NOMO-1 treated with dmso at 0.1 percent for 144 hours (cell line): ENCODE measurements at regions not wholly inside any gene's neighbourhood (a gene's known extent, or its start where the extent isn't known, plus 50 kb on each side); places are given as distances from the start of the nearest gene placed in this dataset.

Experiments used
- DNase-seq: peaks from one replicate; lab custom pipeline; 2025; ENCODE audit not compliant: unreplicated experiment; lab: John Stamatoyannopoulos, UW

DNA sequence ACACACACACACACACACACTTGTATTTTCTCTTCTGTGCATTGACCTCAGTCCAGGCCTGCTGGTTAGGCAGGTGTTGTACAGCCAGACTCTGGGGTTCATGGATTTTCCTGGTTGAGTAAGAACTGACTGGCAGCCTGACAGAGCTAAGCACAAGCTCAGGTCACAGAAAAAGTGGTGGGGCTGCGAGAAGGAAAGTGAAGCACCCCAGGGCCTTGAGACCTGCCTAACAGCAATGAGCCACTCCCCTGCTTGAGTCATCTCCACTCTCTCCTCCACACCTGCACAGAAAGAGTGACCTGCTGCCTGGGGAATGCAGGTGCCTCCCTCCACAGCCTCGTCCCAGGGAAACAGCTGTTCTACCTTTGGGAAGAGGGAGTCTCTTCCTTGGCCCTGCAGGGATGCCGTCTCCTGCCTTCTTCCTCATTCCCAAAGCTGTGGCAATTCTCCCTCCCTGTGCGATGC is 91.4 kb upstream of the LGALSL start:
- DNase-seq: no peak

GRCh38 chr2:64363140-64363539 is 90.8 kb upstream of the LGALSL start:
- no peak for DNase-seq

DNA sequence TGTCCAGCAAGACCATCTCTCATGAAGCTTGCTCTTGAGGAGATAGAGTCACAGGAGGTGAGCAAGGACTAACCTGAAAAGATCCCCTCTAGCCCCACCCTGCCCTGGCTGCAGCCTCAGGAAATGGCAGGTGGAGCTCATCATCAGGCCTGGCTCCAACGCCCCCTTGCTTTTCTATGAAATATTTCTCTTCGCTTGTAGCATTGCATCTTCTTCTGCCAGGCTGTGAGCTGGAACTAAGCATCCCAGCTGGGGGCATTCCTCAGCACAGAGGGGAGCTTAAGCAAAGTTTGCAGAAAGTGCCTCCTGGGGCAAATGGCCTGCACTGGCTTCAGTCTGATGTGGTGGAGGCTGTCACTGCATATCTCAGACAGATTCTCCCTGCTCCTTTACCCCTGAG is 90.1 kb upstream of the LGALSL start:
- no peak for DNase-seq

- DNase-seq: no peak
These were observed 86.3 kb upstream of the LGALSL start for GRCh38 chr2:64367444-64368232.

- DNase-seq: no peak
These were observed 84.3 kb upstream of the LGALSL start for GRCh38 chr2:64369706-64370105.

DNA sequence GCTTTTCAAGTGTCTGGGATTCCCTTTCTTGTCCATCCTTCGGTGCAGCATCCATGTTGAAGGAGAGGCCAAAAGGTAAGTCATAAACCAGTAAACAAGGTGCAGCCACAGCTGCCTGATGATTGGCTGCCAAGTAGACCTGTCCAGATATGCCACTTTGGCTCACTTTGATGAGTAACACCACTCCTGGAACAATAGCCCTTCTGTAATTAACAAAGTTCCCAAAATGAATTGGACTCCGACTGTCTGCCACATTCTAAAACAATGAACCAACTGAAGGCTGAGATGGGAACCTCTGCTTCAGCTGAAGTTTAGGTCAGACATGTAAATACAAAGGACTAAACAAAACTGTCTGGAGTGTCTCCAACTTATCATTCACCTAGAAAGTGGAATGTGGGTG is 82.2 kb upstream of the LGALSL start:
- no peak for DNase-seq

- DNase-seq: no peak
These were observed 79.3 kb upstream of the LGALSL start for GRCh38 chr2:64374686-64375085.

GRCh38 chr2:64376926-64377325 is 77.0 kb upstream of the LGALSL start:
- DNase-seq: no peak

DNA sequence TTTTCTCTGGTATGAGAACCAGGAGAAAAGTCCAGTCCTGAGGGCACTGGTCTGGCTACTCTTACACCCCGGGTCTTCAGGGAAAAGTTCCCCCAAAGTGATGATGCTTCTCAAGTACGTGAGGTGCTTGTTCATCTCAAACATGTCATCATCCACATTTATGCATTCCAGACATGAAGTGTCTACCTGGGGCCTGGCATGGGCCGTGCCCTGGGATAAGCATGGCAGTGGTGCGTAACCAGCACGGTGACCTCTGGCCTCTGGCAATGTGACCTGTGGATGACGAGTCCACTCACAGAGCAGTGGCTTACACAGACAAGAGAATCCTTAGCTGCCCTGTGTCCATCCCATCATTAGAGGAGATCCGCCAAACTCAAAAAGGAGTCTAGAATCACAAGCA is 74.8 kb upstream of the LGALSL start:
- DNase-seq: no peak

DNA sequence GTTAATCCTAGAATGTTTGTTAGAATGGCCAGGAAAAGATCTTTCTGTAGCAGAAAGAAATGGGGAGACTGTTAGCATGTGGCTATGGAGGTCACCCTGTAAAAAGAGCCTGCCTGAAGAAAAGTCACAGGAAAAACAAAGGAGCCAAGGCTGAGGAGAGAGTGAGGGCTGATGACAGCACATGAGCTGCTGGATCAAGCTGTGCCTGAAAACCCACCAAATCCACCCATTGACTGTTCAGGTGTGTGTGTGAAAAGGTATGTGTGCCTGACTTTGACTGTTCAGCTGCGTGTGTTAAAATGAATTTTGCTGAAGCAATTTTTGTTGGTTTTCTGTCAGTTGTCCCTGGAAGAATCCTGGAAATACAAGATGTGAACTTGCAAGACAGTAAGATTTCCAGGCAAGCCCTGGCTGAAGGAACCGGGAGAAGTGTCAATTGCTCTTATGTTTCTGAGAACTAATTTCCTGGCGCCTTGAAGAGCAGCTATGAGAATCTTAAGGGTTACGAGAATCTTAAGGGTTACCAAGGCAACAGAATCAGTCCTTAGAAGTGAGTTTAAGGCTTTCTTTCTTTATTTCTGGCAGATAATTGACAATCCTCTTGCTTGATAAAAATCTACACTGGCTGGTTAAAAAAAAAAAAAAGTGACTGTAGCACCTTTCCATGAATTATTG is 73.0 kb upstream of the LGALSL start:
- no peak for DNase-seq

DNA sequence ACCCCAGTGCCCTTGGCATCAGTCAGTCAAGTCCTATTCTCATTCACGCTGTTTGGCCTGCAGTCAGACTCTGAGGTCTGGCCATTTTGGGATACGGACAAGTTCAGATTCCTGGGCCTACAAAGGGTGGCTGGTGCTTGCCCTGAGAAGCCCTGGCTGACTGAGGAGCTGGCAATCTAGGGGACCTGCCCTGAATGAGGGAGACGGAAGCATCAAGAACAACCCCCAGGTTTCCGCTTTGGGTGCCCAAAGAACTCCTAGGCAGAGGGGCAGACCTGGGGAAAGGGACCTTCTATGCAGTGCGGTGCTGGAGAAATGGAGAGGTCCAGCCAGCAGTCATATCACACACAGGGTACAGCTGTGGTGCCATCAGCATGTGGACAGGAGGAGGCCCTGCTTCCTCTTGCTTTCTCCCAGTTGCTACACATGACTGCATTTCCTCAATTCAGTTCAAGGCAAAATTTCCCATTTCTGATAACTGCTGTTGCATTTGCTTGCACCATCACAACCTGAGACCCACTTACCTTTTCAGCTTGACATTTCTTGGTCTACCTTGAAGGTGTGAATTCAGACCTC is 70.9 kb upstream of the LGALSL start:
- DNase-seq: peak; percentile 8

GRCh38 chr2:64383881-64384280 is 70.1 kb upstream of the LGALSL start:
- no peak for DNase-seq

DNA sequence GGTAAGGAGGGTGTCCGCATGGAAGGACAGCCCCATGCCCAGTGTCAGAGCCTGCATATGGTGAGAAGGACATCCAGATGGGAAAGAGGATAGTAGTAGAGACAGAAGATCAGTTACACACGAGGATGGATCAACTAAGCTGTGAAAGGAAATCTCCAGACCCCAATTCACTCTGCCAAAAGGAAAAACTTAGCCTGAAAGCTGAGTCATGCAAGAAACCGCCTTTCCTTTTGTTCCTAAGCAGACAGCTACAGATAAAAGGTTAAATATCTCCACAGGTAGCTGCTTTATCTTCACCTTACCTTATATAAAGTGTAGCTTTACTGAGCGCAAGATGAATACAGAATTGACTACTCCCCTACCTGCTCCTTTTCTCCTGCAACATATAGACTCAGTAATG is 67.3 kb upstream of the LGALSL start:
- DNase-seq: no peak

DNA sequence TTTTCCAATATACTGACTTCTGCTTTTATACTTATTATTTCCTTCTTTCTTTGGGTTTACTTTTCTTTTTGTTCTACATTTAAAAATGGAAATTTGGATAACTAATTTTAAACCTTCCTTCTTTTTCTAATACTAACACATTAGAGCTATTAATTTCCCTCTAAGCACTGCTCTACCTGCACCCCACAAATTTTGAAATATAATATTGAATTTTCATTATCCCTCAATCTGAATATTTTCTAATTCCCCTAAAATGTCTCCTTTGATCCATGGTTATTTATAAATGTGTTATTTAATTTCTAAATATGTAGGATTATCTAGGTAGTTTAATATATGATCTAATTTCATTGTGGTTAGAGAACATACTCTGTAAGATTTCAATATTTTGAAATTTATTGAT is 63.4 kb upstream of the LGALSL start:
- DNase-seq: no peak

DNA sequence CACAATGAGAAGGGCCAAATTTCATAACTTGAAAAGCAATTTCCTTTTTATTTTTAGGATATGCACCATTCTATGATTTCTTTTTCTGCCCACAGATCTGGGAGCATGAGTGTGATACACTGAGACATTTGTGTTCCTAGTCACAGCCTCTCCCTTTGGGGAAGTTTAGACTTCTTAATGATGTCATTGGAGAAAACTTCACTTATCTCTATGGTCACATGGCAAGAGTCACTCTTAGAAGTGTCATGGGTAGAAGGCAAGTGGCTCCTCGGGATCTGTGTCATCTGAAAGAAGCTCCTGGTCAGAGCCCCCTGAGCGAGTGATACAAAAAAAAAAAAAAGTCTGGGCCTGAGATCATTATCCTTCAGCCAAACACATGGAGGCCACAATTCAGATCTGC is 62.5 kb upstream of the LGALSL start:
- no peak for DNase-seq

DNA sequence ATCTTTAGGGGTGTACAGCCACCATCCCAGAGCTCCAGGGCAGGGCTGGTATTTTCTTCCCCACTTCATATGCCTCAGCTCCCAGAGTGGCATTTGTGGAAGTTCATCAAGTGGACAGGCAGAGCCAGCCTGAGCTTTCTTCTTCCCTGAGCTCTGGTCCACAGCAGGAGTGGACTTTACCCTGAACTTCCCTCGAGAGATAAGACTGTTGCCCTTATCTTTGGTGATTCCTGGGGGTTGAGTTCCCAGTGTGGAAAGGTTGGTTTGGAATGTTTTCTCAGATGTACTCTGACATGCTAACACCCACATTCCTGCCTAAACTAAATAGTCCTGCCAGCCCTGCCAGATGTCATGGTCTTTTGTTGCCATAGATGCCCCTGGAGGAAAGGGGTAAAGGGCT is 62.0 kb upstream of the LGALSL start:
- DNase-seq: no peak

DNA sequence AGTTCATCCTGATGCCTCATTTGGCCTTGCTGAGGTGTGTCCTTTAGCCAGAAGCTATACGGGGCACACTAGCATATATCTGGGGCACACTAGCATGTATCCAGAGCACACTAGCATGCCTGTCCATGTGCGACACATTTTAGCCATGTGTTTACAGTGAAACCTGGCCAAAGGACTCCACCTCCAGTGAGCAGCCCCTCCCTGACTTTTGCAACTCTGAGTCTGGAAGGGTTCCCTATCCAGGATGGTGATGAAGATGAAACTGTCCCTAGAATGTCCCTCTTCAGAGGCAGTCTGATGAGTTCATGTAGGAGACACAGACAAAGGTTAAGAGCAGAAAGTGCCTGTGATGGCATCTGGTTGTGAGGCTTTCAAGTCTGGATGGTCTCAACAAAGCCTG is 61.4 kb upstream of the LGALSL start:
- no peak for DNase-seq

DNA sequence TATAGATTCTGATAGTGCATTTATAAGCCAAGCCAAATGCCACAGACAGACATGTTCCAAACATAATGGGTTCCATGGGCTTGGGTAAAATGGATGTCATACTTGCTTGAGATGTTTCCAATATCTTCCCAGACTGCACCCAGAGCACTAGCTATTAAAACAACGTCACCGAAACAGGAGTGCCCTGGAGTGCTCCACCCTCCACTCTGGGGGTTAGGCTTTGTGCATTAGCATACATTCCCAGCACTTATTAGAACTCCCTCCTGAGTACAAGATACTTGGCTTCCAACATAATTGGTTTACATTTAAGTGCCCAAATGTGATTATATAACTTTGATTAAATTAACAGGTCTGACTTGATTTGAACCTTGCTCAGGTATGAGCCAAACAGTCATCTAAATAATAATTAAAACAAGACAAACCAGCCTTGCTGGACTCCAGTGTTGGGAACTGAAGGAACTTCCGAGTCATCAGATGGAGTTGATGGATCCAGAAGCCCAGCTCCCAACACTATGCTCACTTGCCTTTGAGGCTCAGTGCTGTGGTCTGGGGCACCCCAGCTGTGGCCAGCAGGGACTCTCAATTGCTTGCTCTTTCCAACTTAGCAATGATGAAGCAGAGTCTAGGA is 60.5 kb upstream of the LGALSL start:
- no peak for DNase-seq

DNA sequence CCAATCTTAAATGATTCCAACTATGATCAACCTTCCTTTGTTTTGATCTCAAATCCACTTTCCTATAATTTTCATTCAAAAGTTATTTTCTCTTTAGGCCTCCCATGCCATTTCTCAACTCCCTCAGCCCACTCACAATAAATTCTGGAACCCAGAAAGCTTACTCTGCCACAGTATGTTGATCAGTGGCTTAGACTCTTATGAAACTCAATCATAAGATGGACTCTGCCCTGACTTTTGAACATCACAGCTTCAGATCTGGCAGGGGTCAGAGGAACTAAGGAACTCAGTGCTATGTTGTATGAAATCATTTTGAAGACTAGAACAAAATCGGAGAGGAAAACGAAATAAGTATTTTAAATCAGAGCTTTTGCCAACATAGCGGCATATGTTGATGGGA is 59.8 kb upstream of the LGALSL start:
- no peak for DNase-seq

- DNase-seq: no peak
These were observed 58.0 kb upstream of the LGALSL start for GRCh38 chr2:64396001-64396400.

DNA sequence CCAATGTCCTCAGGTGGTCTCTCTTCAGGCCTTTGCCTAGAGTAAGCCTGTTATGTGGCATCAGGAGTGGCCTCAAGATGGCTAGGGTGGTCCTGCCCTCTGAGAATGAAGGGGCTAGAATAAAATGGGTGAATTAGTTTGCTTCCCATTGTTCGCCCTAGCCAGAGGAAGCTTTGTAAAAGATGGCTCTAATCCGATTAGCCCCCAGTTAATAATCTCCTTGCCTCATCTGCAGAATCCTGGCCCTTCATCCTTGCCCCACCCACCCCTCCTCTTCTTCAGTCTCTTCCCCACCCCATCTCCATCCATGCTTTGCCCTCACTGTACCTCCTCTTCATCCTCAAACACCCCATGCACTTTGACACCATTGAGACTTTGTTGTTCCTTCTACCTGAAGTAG is 57.4 kb upstream of the LGALSL start:
- DNase-seq: no peak
